ENCODE measurements at regions not wholly inside any gene's neighbourhood (a gene's known extent, or its start where the extent isn't known, plus 50 kb on each side); places are given as distances from the start of the nearest gene placed in this dataset.

DNA sequence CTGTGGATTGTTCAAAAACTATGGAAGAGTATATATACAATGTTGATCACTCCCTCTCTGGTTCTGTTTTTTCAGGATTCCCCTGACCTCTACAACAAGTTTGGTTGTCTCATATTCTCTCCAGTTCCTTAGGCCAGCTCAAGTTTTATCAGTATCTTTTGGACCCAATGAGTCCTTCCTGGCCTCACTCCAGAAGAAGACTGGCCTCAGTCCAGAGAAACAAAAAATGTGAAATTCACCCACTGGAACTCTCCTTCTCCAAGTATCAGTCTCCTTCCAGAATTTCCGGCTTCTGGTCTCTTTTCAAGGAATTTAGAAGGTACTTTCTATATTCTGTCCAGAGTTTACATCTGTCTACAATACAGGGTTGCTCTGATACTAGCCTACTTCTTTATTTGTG lies 537.8 kb upstream of the FTMT start:
- TF ChIP-seq POLR2A (IDR thresholded peaks at IDR 0.05) = no peak
- TF ChIP-seq CTCF (IDR thresholded peaks at IDR 0.05) = no peak

Data from Peyer's patch (tissue), 4 donors.